Spinal cord (tissue), 9 donors: ENCODE measurements at regions not wholly inside any gene's neighbourhood (a gene's known extent, or its start where the extent isn't known, plus 50 kb on each side); places are given as distances from the start of the nearest gene placed in this dataset.
"Not testable (repeated sequence)": the region's sequence is repeated elsewhere in the genome, so short reads cannot be mapped to it uniquely, and the experiment has no call there.

Source experiments
- DNase-seq, 6 donors: peaks; one replicate each; pipeline versions ENCODE4 v3.0.0 to v3.0.0-alpha.2; 2013 to 2015; ENCODE audit warnings: low spot score in 6 of 6, low read depth in 4 of 6
- H3K27ac ChIP-seq: one replicate; pipeline ENCODE4 v1.5.1; 2013; ENCODE audit warnings: low read depth, low read length, control low read depth
- H3K27me3 ChIP-seq: one replicate; pipeline ENCODE4 v1.6.1; 2013; ENCODE audit warnings: low read length; ENCODE audit not compliant: control insufficient read depth, insufficient read depth
- H3K36me3 ChIP-seq: one replicate; pipeline ENCODE4 v1.6.1; 2013; ENCODE audit warnings: low read length; ENCODE audit not compliant: control insufficient read depth, insufficient read depth
- H3K4me1 ChIP-seq: one replicate; pipeline ENCODE4 v1.6.1; 2013; ENCODE audit warnings: low read length; ENCODE audit not compliant: control insufficient read depth, insufficient read depth
- H3K4me3 ChIP-seq: one replicate; pipeline ENCODE4 v1.5.1; 2013; ENCODE audit warnings: low read depth, low read length, control low read depth
- H3K9me3 ChIP-seq: one replicate; pipeline ENCODE4 v1.6.1; 2013; ENCODE audit warnings: low read length; ENCODE audit not compliant: control insufficient read depth, insufficient read depth
- WGBS: methylation state at CpG from one replicate; pipeline ENCODE4 v1.1.5; 2013; ENCODE audit warnings: missing lambda C conversion rate; ENCODE audit not compliant: insufficient coverage; 5-methylcytosine and 5-hydroxymethylcytosine counted together
- donor health status: healthy.

- not testable (repeated sequence) for H3K36me3 ChIP-seq
These were observed 5372.2 kb upstream of the TPTE start for GRCh38 chr21:5149222-5149621.

GRCh38 chr21:5153842-5154640 is 5367.3 kb upstream of the TPTE start:
- not testable (repeated sequence) for H3K4me3 ChIP-seq

More at GRCh38 chr21:5149222-5149621, 5372.2 kb upstream of the TPTE start:
- not testable (repeated sequence) for DNase-seq, H3K27me3 ChIP-seq, H3K27ac ChIP-seq, H3K4me3 ChIP-seq, H3K9me3 ChIP-seq, H3K4me1 ChIP-seq
- WGBS, result no CpG with 5 or more reads among the region's 14 CpGs

GRCh38 chr21:5154641-5154982 is 5366.8 kb upstream of the TPTE start:
- peak; percentile 24 to 93 (median 55) for DNase-seq
- H3K27ac ChIP-seq, H3K9me3 ChIP-seq, H3K4me3 ChIP-seq, H3K36me3 ChIP-seq, H3K4me1 ChIP-seq, H3K27me3 ChIP-seq: not testable (repeated sequence)
- WGBS, result 0% methylated on average over 8 of the region's 50 CpGs

More at GRCh38 chr21:5153842-5154640, 5367.3 kb upstream of the TPTE start:
- H3K4me1 ChIP-seq, H3K27ac ChIP-seq, H3K27me3 ChIP-seq, H3K9me3 ChIP-seq, DNase-seq, H3K36me3 ChIP-seq: not testable (repeated sequence)
- WGBS, result no CpG with 5 or more reads among the region's 69 CpGs

- not testable (repeated sequence) for H3K27ac ChIP-seq, H3K4me1 ChIP-seq, H3K4me3 ChIP-seq, H3K9me3 ChIP-seq, H3K36me3 ChIP-seq, H3K27me3 ChIP-seq, DNase-seq
- no CpG with 5 or more reads among the region's 20 CpGs for WGBS
These were observed 5358.4 kb upstream of the TPTE start for GRCh38 chr21:5162693-5163574.

GRCh38 chr21:5165829-5166228 is 5355.6 kb upstream of the TPTE start:
- not testable (repeated sequence) for H3K9me3 ChIP-seq, H3K4me1 ChIP-seq, H3K4me3 ChIP-seq, DNase-seq, H3K27me3 ChIP-seq, H3K36me3 ChIP-seq, H3K27ac ChIP-seq
- WGBS, result no CpG with 5 or more reads among the region's 7 CpGs
